CD4-positive, alpha-beta T cell treated with Interleukin-6 at 100 ng/mL for 8 hours (primary cell): ENCODE measurements at regions not wholly inside any gene's neighbourhood (a gene's known extent, or its start where the extent isn't known, plus 50 kb on each side); places are given as distances from the start of the nearest gene placed in this dataset.

Experiments
- DNase-seq: peaks from one replicate; pipeline ENCODE4 v3.0.0-alpha.2; 2020; ENCODE audit warnings: mixed read lengths, low spot score

DNA sequence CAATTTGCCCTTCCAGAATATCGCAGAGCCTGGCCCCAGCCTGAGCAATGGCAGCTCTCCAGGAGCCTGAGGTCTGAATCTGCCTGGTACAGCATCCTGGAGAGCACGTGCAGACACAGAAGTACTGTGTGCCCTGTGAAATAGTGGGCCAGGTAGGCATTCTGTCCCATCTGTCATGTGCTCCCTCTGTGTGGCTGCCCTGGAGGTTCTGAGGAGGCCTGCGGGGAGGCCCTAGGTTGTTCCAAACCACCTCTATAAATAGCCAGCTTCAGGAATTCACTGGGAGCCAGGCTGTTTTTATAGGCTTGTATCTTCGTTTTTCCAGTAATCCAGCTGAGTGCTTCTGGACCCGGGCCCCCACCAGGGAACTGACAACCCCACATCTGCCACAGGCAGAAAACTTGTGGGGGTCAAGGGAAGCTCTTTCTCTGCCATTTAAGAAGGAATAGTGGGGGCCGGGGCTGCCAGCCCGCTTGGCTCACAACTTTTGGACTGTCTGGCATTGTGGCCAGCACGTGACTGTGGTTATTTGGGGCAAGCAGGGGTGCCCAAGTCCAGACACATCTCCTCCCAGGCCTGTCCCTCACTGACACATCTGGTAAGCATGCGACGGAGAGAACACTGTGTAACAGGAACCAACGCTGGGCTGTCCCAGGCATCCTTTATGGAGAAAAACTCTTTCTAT is 356.3 kb upstream of the TNRC6C start:
- DNase-seq: no peak

- DNase-seq: no peak
Measured at GRCh38 chr17:77602883-77603640, 355.4 kb upstream of the TNRC6C start.

DNA sequence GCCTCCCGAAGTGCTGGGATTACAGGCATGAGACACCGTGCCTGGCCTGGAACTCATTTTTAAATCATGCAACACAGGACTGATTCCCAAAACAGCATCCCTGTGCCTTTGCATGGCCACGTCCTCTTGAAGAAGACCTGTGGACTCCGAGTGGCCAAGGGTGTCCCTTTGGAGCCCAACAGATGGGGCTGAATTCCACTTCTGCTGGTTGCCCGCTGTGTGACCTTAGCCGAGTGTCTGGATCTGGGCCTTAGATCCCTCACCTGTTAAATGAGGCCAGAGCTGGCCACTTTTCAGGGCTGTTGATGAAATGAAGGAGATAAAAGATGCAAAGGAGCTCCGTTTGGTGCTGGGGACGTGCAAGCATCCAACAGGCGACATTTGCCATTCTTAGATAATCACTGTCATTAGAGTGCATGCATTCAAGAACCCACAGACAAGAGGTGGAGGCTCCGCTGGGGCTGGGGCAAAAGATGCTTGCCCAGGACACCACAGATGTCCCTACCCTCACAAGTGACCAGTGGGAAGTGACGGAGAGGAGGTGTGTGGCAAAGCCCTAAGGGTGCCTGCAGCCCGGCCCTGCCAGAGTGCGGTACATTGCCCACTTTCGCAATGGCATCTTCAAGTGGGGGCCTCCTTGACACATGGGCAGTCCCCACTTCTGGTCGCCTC is 354.1 kb upstream of the TNRC6C start:
- DNase-seq: no peak

- no peak for DNase-seq
Measured at GRCh38 chr17:77604973-77605313, 353.6 kb upstream of the TNRC6C start.

- DNase-seq: no peak
Measured at GRCh38 chr17:77606146-77606864, 352.2 kb upstream of the TNRC6C start.

GRCh38 chr17:77606865-77607210 is 351.7 kb upstream of the TNRC6C start:
- no peak for DNase-seq

DNA sequence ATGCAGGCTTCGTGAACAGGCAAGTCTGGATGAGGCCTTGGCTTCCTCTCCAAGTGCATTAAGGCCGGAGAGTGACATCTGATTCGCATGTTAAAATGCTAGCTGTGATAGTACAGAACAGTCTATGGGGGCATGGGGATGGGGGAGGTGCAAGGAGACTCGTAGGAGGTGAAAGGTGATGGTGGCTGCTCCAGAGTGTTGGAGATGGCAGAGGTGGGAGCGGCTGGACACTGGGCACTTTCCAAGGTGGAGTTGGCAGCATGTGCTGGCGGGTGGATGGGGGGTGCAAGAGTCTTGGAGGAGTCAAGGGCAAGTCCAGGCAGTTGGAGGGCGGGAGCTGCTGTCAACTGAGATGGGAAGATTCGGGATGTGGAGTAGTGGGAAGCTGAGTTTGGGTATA is 350.9 kb upstream of the TNRC6C start:
- DNase-seq: no peak

- no peak for DNase-seq
Measured at GRCh38 chr17:77608431-77608830, 350.1 kb upstream of the TNRC6C start.

DNA sequence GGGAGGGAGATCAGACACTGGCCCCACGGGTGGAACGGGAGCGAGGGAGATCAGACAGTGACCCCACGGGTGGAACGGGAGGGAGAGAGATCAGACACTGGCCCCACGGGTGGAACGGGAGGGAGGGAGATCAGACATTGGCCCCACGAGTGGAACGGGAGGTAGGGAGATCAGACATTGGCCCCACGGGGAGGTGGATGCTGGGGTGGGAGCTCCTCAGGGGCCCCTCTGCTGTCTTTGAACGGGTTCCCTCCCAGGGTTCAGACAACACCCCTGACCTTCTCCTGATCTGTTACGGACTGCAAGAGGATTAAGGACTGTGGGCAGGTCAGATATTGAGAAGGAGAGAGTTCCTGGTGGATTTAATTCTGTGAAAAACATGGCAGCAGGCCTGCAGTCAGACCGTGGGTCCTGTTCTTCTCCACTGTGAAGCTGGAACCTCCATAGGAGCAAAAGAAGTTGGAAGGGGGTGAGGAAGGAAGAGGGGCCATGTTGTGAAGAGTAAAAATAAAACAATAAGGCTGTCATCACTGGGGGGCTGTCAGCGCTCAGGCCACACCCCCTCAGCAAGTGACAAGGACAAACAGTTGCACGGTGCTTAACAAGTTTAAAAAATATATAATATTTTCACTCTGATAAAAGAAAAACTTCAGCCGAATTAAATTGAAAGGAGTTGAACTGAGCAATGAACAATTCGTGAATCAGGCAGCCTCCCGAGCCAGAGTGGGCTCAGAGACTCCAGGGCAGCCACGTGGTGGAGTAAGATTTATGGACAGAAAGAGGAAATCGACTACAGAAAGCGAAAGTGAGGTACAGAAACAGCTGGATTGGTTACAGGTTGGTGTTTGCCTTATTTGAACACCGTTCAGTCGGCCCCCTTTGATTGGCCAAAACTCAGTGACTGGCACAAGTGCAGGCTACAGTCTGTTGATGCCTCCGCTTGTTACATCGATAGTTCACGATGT is 348.7 kb upstream of the TNRC6C start:
- peak; percentile 79 for DNase-seq

GRCh38 chr17:77610518-77610893 is 348.0 kb upstream of the TNRC6C start:
- no peak for DNase-seq

DNA sequence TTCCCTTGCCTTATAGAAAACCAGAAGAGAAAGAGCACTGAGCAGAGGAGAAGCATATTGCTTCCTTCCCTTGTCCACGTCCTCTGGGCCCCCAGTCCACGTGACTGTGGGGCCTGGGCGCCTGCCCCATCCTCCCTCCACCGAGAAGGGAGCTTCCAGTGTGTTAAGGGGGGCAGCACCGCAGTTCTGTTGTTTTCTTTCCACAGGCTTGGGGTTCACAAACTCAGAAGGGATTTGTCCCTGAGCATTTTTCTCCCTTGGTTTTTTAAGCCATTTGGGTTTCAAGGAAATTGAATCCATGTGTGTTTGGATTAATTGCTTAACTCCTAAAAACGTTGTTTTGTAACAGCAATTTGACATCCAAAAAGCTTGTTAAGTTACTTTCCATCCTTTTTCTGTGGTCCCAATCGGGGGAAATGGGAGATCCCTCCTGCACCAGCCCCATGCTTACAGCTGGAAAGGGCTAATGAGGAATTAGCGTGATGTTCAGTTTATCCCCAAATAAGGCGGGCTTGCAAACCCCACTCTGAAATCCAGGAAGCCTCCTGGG is 347.5 kb upstream of the TNRC6C start:
- DNase-seq: no peak

GRCh38 chr17:77611791-77612502 is 346.6 kb upstream of the TNRC6C start:
- no peak for DNase-seq

DNA sequence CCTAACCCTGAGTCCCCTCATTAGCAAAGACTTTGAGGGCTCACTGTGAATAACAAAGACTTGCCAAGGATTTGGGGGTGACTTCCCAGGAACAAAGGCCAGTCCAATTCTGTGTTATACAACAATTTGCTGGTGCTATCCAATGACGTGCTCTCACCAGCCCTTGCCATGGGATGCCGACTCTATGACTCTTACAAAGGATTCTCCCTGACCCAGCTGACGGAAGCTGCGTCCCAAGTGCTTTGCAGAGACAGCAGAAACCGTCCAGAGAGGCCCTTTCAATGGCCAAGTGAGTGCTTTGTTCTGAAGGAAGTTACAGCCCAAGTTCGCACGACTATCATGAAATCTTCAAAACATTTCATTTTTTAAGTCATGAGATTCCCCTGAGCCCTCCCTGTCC is 345.3 kb upstream of the TNRC6C start:
- DNase-seq: no peak

- no peak for DNase-seq
Measured at GRCh38 chr17:77613627-77614026, 344.9 kb upstream of the TNRC6C start.

DNA sequence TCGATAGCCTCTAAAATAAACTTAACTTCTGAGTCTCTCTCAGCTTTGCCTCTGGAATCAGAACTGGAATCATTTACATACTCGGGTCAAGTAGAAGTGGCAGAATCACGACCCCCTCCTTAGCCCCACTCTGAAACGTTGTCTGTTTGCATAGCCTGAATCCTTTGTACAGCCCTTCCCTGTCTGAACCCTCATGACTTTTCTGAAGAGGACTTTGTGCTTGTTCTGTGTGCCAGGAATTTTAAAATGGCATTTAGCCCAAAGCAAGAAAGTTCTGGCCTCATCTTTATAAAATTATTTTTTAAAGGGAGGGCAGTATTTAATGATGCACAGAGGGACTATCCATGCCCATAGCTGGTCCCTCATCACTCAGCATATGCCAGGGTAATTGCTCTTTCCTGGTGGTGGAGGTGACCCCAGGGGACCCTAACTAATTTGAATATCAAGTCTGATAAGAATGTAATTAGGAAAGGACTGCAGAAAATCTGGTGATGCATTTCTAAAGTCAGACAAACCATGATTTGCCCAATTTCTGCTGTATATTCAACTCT is 342.7 kb upstream of the TNRC6C start:
- no peak for DNase-seq

DNA sequence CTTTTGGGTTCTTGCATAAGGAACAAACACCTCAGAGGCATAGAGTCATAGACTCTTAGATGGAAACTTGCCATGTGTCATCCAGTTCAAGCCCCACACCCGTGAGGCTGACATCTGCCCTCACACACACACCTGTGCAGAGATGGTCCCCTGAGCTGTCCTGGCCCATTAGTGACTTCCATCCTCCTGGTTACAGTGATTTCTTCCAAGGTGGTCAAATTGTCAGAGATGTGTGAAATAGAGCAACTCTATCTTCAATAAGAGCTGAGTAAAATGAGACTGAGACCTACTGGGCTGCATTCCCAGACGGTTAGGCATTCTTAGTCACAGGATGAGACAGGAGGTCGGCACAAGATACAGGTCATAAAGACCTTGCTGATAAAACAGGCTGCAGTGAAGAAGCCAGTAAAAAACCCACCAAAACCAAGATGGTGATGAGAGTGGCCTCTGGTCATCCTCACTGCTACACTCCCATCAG is 342.2 kb upstream of the TNRC6C start:
- DNase-seq: no peak

- DNase-seq: no peak
Measured at GRCh38 chr17:77617516-77617915, 341.0 kb upstream of the TNRC6C start.

DNA sequence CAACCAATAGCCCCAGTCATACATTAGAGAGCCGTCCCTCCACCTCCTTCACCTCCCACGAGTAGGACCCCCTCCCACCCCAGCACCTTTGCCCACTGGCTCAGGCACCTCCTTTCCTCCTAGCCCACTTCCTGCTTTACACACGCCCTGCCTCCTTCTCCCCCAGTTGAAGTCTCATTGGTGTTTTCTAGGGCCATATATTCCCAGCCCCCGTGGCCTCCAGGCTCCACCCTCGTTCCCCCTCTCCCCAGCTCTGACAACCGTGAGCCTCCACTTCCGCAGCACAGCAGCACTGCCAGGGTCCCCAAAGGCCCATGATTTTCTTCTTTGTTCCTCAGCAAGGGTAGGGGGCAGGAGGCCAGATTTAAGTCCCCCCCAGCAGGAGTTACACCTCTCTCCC is 340.3 kb upstream of the TNRC6C start:
- DNase-seq: no peak

- DNase-seq: no peak
Measured at GRCh38 chr17:77618731-77619130, 339.8 kb upstream of the TNRC6C start.

DNA sequence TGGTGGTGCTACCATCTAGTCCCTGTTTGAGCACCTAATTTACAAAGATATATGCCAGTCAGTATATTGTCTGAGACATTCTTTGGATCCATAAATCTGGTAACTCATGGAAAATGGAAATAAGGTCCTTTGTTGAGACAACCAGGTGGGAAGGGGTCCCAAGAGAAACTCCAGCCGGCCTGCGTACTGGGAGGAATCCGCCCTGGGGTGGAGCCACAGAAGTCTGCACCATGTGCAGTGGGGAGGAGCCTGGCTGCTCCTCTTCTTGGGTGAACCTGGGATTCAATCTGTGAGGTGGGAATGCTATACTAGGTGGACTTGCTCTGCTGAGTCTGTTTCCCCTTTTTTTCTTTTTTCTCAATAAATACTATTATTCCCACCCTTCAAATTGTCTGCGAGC is 339.2 kb upstream of the TNRC6C start:
- no peak for DNase-seq
